ENCODE measurements at regions not wholly inside any gene's neighbourhood (a gene's known extent, or its start where the extent isn't known, plus 50 kb on each side); places are given as distances from the start of the nearest gene placed in this dataset.

DNA sequence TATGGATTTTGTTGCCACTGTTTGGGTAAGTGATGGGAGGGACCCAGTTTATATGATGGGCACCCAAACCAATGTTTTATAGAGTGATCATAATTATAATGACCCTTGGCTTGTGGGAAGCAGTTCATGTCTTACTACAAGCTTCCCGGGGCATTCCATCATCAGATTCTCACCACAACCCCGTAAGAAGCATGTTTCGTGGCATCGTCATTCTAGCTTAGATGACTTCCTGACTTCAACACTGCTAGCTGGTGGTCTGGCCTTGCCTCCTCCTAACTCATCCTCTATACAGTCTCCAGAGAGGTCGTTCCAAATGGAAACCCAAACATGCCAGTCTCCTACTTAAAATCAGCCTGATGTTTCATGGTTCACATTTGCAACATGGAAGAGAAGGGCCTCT, 226.9 kb downstream of the ADAMTS9 start:
- Histone ChIP-seq H3K4me3 (ENCODE audit: low read depth, low read length, poor library complexity, severe bottlenecking) (no peak overlapping the region), H3K36me3 (ENCODE audit: insufficient read depth, low read length, poor library complexity, severe bottlenecking) (no peaks in the 10 kb centered on the region), H3K9me3 (ENCODE audit: low read depth, low read length, poor library complexity, severe bottlenecking) (no peaks in the 10 kb centered on the region), H3K27me3 (replicated peaks; ENCODE audit: insufficient read depth, low read depth, low read length, poor library complexity) (no peaks in the 10 kb centered on the region), H3K4me1 (ENCODE audit: insufficient read depth, low read length, poor library complexity, severe bottlenecking) (no peaks in the 10 kb centered on the region), H3K27ac (ENCODE audit: low read depth, low read length, poor library complexity, severe bottlenecking) (no peak overlapping the region)
- DNase-seq (ENCODE audit: low spot score), result no peak
- intact Hi-C loops (cut with micrococcal nuclease; ENCODE audit: unreplicated experiment), result no loop called here
- ChIA-PET POLR2A (ENCODE audit: low non-redundant PET) (no interaction called here), CTCF (no interaction called here)
- TF ChIP-seq CTCF (conservative IDR thresholded peaks at IDR 0.05; ENCODE audit: low read depth, low read length) (no peak), EZH2 (IDR thresholded peaks at IDR 0.05; ENCODE audit: borderline replicate concordance, low read depth, low read length, poor library complexity, severe bottlenecking) (no peak)
- no TSS peak for BruUV-seq (replicated peaks)

DNA sequence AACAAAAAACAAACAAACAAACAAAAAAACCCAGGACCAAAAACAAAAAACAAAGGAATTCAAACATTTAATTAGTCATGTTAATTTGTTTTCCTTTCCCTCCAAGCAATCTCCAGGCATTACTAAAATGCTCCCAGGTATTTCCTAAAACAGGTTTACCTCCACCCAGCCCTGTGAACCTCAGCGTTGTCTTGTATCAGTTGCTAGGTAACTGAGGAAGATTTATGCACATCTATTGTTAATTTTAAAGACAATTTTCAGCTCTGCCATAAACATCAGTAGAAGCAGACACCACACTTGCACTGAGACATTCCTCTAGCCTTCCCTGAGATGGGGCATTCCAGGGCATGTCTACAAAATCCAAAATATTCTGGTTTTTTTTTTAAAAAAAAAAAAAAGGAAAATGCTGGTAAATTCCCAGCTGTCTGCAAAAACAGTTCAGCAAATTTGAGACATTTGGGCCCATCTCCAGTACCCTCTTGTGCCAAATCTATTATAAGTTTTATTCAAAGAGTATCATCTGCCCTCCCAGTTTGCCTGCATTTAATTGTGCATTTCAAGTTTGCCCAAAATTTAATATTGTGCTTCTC, 227.6 kb downstream of the ADAMTS9 start:
- intact Hi-C loops (cut with micrococcal nuclease; ENCODE audit: unreplicated experiment), result no loop called here
- CTCF ChIA-PET, result no interaction called here
- H3K4me3 ChIP-seq (ENCODE audit: low read depth, low read length, poor library complexity, severe bottlenecking), result no peak overlapping the region
- no peaks in the 10 kb centered on the region for H3K9me3 ChIP-seq (ENCODE audit: low read depth, low read length, poor library complexity, severe bottlenecking)
- DNase-seq (ENCODE audit: low spot score), result no peak
- no TSS peak for BruUV-seq (replicated peaks)
- no peaks in the 10 kb centered on the region for H3K4me1 ChIP-seq (ENCODE audit: insufficient read depth, low read length, poor library complexity, severe bottlenecking)
- no peaks in the 10 kb centered on the region for H3K36me3 ChIP-seq (ENCODE audit: insufficient read depth, low read length, poor library complexity, severe bottlenecking)
- POLR2A ChIA-PET (ENCODE audit: low non-redundant PET), result no interaction called here
- TF ChIP-seq EZH2 (IDR thresholded peaks at IDR 0.05; ENCODE audit: borderline replicate concordance, low read depth, low read length, poor library complexity, severe bottlenecking), result no peak
- TF ChIP-seq CTCF (conservative IDR thresholded peaks at IDR 0.05; ENCODE audit: low read depth, low read length), result no peak
- no peaks in the 10 kb centered on the region for H3K27me3 ChIP-seq (replicated peaks; ENCODE audit: insufficient read depth, low read depth, low read length, poor library complexity)
- H3K27ac ChIP-seq (ENCODE audit: low read depth, low read length, poor library complexity, severe bottlenecking), result no peak overlapping the region

- CTCF ChIA-PET, result no interaction called here
- Histone ChIP-seq H3K9me3 (ENCODE audit: low read depth, low read length, poor library complexity, severe bottlenecking) (no peaks in the 10 kb centered on the region), H3K4me3 (ENCODE audit: low read depth, low read length, poor library complexity, severe bottlenecking) (no peak overlapping the region), H3K36me3 (ENCODE audit: insufficient read depth, low read length, poor library complexity, severe bottlenecking) (no peaks in the 10 kb centered on the region), H3K27ac (ENCODE audit: low read depth, low read length, poor library complexity, severe bottlenecking) (no peak overlapping the region), H3K27me3 (replicated peaks; ENCODE audit: insufficient read depth, low read depth, low read length, poor library complexity) (no peaks in the 10 kb centered on the region), H3K4me1 (ENCODE audit: insufficient read depth, low read length, poor library complexity, severe bottlenecking) (no peaks in the 10 kb centered on the region)
- DNase-seq (ENCODE audit: low spot score), result no peak
- TF ChIP-seq CTCF (conservative IDR thresholded peaks at IDR 0.05; ENCODE audit: low read depth, low read length), result no peak
- TF ChIP-seq EZH2 (IDR thresholded peaks at IDR 0.05; ENCODE audit: borderline replicate concordance, low read depth, low read length, poor library complexity, severe bottlenecking), result no peak
- POLR2A ChIA-PET (ENCODE audit: low non-redundant PET), result no interaction called here
- BruUV-seq (replicated peaks), result no TSS peak
- intact Hi-C loops (cut with micrococcal nuclease; ENCODE audit: unreplicated experiment), result no loop called here
These were observed 228.1 kb downstream of the ADAMTS9 start for GRCh38 chr3:64459711-64460110.

All from A673 (cell line).